ENCODE measurements at regions not wholly inside any gene's neighbourhood (a gene's known extent, or its start where the extent isn't known, plus 50 kb on each side); places are given as distances from the start of the nearest gene placed in this dataset.

DNA sequence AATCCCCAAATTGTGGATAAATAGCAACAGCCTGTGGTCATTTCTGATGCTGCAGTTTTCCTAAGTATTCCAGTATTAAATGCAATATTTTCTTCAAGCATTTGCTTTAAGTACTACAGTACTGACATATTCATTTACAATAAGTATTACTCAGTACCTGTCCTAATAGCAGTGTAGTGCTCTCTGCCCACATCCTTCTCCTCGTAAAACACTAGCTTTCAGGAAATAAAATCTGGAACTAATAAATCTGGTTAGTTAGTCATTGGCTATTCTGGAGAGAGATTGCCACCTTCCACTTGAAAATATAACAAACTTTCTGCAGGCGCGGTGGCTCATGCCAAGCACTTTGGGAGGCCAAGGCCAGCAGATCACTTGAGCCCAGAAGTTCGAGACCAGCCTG, 441.5 kb downstream of the PRKD1 start:
- Histone ChIP-seq H3K4ac (replicated peaks; ENCODE audit: insufficient read length, low read depth, low read length) (no peak overlapping the region), H2BK5ac (ENCODE audit: low read depth, low read length) (no peak overlapping the region), H4K8ac (ENCODE audit: extremely low read depth, insufficient read depth, low read length) (no peak overlapping the region), H4K20me1 (replicated peaks in 1 of 2; ENCODE audit: control insufficient read depth in 1 of 2, insufficient read depth in 2 of 2, low read length in 2 of 2) (no peaks in the 10 kb centered on the region), H3K14ac (ENCODE audit: insufficient read length) (no peak overlapping the region), H2BK20ac (ENCODE audit: low read length) (no peak overlapping the region), H3K18ac (ENCODE audit: extremely low read depth, low read length) (no peak overlapping the region), H2BK15ac (ENCODE audit: low read length) (no peak overlapping the region), H3K79me1 (ENCODE audit: low read depth, low read length) (no peaks in the 10 kb centered on the region), H3K56ac (replicated peaks; ENCODE audit: insufficient read length, low read depth, low read length) (no peak overlapping the region), H3K23ac (ENCODE audit: insufficient read length) (no peak overlapping the region), H3K9ac (replicated peaks in 1 of 4; ENCODE audit: extremely low read depth in 1 of 4, low read depth in 3 of 4, low read length in 3 of 4) (no peak overlapping the region), H4K91ac (replicated peaks; ENCODE audit: insufficient read length, low read length) (no peak overlapping the region), H3K23me2 (ENCODE audit: low read depth, low read length) (no peaks in the 10 kb centered on the region), H3K4me2 (ENCODE audit: insufficient read depth in 1 of 2, low read depth in 2 of 2, low read length in 2 of 2) (no peak overlapping the region), H2BK120ac (replicated peaks; ENCODE audit: low read depth, low read length) (no peak overlapping the region), H2BK12ac (ENCODE audit: low read depth, low read length) (no peak overlapping the region), H3K4me3 (ENCODE audit: extremely low read depth in 1 of 4, insufficient read depth in 2 of 4, low read depth in 3 of 4, low read length in 4 of 4) (no peak overlapping the region), H3K9me3 (ENCODE audit: insufficient read depth in 2 of 2, low read depth in 1 of 2, low read length in 1 of 2) (no peaks in the 10 kb centered on the region), H3K27ac (ENCODE audit: low read depth, low read length) (no peak overlapping the region), H3K79me2 (ENCODE audit: control insufficient read depth in 1 of 2, insufficient read depth in 2 of 2, low read length in 2 of 2) (no peaks in the 10 kb centered on the region), H3K36me3 (ENCODE audit: control insufficient read depth in 2 of 4, insufficient read depth in 4 of 4, low read length in 3 of 4) (no peaks in the 10 kb centered on the region), H2AK5ac (ENCODE audit: low read depth, low read length) (no peak overlapping the region), H4K5ac (ENCODE audit: insufficient read length, low read depth, low read length) (no peak overlapping the region), H2AFZ (ENCODE audit: low read length) (no peak overlapping the region), H3K27me3 (replicated peaks in 1 of 4; ENCODE audit: control insufficient read depth in 3 of 4, extremely low read depth in 1 of 4, insufficient read depth in 3 of 4, low read length in 3 of 4) (no peaks in the 10 kb centered on the region), H3K4me1 (replicated peaks in 1 of 4; ENCODE audit: control insufficient read depth in 3 of 4, insufficient read depth in 4 of 4, low read length in 3 of 4) (no peaks in the 10 kb centered on the region; a peak in 1 of 7 replicates)
- ChIA-PET POLR2A (ENCODE audit: partially characterized antibody) (no interaction called here), CTCF (ENCODE audit: partially characterized antibody) (no interaction called here)
- WGBS, 2 experiments (ENCODE audit: extremely low coverage in 1 of 2, insufficient coverage in 1 of 2, insufficient read length in 1 of 2, insufficient replicate concordance in 2 of 2, low coverage in 1 of 2, low lambda C conversion rate in 2 of 2, missing lambda C conversion rate in 1 of 2), result 100% methylated on average over 4 of the region's 4 CpGs; no CpG with 5 or more reads in 1 of the 2 experiments
- TF ChIP-seq PHF8 (conservative IDR thresholded peaks at IDR 0.05; ENCODE audit: low read depth, low read length) (no peak), GTF2F1 (IDR thresholded peaks at IDR 0.05; ENCODE audit: borderline replicate concordance, low read depth, low read length) (no peak), RFX5 (IDR thresholded peaks at IDR 0.05; ENCODE audit: borderline replicate concordance, low read depth, low read length) (no peak)
- DNase-seq (ENCODE audit: low read depth in 1 of 2, low spot score in 2 of 2) (no peak), FAIRE-seq (no peak)
